Effector CD4-positive, alpha-beta T cell (primary cell): ENCODE measurements at regions not wholly inside any gene's neighbourhood (a gene's known extent, or its start where the extent isn't known, plus 50 kb on each side); places are given as distances from the start of the nearest gene placed in this dataset.
"Not testable (repeated sequence)": the region's sequence is repeated elsewhere in the genome, so short reads cannot be mapped to it uniquely, and the experiment has no call there.

ENCODE experiments used
- DNase-seq: peaks from one replicate; pipeline ENCODE4 v3.0.0-alpha.2; 2020

DNA sequence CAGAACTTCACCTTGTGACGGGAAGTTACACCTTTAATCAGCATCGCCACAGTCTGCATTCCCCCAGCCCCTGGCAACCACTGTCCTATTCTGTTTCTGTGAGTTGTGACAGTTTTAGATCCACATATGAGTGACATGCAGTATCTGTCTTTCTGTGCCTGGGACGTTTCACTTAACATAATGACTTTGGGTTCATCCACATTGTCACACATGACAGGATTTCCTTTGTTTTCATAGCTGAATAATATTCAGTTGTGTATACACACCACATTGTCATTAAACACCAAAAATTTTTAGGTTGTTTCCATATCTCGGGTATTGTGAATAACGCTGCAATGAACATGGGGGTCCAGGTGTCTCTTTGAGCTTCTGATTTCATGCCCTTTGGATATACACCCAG lies 62.6 kb upstream of the BDH1 start:
- DNase-seq = not testable (repeated sequence)

DNA sequence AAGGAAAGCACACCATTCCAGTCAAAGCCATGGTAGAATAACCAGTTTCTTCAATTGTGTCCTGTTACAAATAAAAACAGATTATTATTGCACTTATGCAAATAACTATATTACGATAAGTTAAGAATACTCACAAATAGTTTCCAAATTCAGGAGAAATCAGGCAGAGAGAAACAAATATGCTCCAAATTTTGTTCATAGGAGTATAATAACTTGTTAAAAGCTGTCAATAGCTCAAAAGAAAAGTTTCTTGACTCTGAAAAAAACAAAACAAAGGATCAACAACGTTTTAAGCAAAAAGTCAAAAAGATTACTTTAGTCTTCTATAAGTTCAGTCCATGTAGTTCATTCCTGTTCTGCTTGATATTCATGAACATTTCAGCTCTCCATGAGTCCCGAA lies 59.7 kb upstream of the BDH1 start:
- DNase-seq = no peak

DNA sequence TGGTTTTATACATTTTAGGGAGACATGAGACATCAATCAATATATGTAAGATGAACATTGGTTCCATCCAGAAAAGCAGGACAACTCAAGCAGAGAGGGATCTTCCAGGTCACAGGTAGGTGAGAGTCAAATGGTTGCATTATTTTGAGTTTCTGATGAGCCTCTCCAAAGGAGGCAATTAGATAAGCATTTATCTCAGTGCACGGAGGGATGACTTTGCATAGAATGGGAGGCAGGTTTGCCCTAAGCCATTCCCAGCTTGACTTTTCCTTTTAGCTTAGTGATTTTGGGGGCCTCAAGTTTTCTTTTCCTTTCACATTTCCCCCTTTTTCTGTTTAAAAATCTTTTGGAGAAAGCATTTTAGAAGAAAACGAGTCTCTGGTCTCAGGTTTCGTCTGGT lies 58.4 kb upstream of the BDH1 start:
- not testable (repeated sequence) for DNase-seq

DNA sequence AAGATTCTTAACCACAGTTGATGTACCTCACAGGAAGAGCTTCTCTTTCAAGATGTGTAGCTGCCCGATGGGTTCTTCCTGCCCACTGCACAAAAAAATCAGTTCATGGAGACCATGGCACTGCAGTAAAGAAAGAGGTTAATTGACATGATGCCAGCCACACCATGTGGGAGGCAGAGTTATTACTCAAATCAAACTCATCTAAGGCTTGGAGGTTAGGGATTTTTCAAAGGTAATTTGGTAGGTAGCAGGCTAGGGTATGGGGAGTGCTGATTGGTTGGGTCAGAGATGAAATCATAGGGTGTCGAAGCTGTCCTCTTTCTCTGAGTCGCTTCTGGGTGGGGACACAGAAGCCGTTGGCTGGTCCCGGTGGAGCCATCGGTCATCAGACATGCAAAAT lies 57.4 kb upstream of the BDH1 start:
- peak; percentile 29 for DNase-seq

- no peak for DNase-seq
Measured at GRCh38 chr3:197611255-197611654, 55.5 kb upstream of the BDH1 start.

DNA sequence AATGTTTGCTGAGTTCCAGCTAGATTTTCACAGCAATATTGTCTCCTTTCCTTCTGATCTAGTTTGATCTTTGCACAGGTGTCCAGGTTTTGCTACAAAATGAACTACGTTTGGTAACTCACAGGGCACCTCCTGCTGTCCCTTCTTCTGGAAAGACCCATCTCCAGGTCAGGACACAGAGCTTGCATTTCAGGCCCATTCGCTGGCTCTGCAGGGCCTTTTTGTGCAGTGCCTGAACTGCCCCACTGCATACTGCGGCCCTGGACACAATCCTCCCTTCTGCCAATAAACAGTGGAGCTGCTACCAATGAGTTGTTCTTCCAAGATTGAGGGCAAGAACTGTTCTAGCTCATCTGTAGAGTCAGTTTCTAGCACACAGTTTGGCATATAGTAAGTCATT lies 50.7 kb upstream of the BDH1 start:
- no peak for DNase-seq
